Uterus (tissue), 3 donors: ENCODE measurements at regions not wholly inside any gene's neighbourhood (a gene's known extent, or its start where the extent isn't known, plus 50 kb on each side); places are given as distances from the start of the nearest gene placed in this dataset.

Experiments used
- DNase-seq, 2 donors: peaks; one replicate each; pipeline ENCODE4 v3.0.0-alpha.2; 2019 to 2020
- H3K27ac ChIP-seq, 2 donors: fragments of 200-600 bp; sonication (generic); 1 replicate in 1 of 2; 2 replicates in 1 of 2; pipeline ENCODE4 v1.5.1; 2016 to 2018
- H3K27me3 ChIP-seq, 2 donors: fragments of 200-600 bp; sonication (generic); one replicate each; pipeline ENCODE4 v1.5.1; 2018 to 2019; ENCODE audit warnings: control low read depth in 1 of 2
- H3K36me3 ChIP-seq, 2 donors: fragments of 200-600 bp; sonication (generic); one replicate each; pipeline ENCODE4 v1.5.1; 2019; ENCODE audit warnings: control low read depth in 1 of 2
- H3K4me1 ChIP-seq, 2 donors: fragments of 200-600 bp; sonication (generic); one replicate each; pipeline ENCODE4 v1.5.1; 2018 to 2019; ENCODE audit warnings: control low read depth in 1 of 2
- H3K4me3 ChIP-seq, 2 donors: fragments of 200-600 bp; sonication (generic); 1 replicate in 1 of 2; 2 replicates in 1 of 2; pipeline ENCODE4 v1.5.1; 2018 to 2019; ENCODE audit warnings: mild to moderate bottlenecking in 1 of 2
- H3K9me3 ChIP-seq, 2 donors: fragments of 200-600 bp; sonication (generic); one replicate each; pipeline ENCODE4 v1.5.1; 2019; ENCODE audit warnings: control low read depth in 1 of 2
- CTCF ChIP-seq, 4 experiments: fragments of 200-600 bp in 2 of 4; fragments of 450-650 bp in 2 of 4; sonication (generic) in 2 of 4; IDR thresholded peaks; one replicate each; pipeline ENCODE4 v1.5.1; 2016 to 2019; ENCODE audit warnings: antibody characterized with exemption in 4 of 4, mild to moderate bottlenecking in 2 of 4, moderate library complexity in 1 of 4
- POLR2A ChIP-seq, 2 donors: fragments of 450-650 bp; IDR thresholded peaks; one replicate each; pipeline ENCODE4 v1.6.1; 2016; ENCODE audit warnings: antibody characterized with exemption in 2 of 2, mild to moderate bottlenecking in 1 of 2, moderate library complexity in 1 of 2
- intact Hi-C: fragments of 100-400 bp; cut with DNase I; formaldehyde crosslinking; loops from one replicate; pipeline ENCODE4 v1.15.1; 2023; ENCODE audit warnings: low total_unique reads
- donor health status: DM: yes; HTN: yes; CAD: no.

- H3K4me3 ChIP-seq: no peak overlapping the region
- no peaks in the 10 kb centered on the region for H3K36me3 ChIP-seq
- no peaks in the 10 kb centered on the region for H3K9me3 ChIP-seq
- H3K27ac ChIP-seq: no peak overlapping the region
- H3K27me3 ChIP-seq: no peaks in the 10 kb centered on the region
- intact Hi-C loops: no loop called here
- TF ChIP-seq CTCF (IDR thresholded peaks at IDR 0.05) (no peak), POLR2A (IDR thresholded peaks at IDR 0.05) (no peak)
- H3K4me1 ChIP-seq: peaks cover 0 to 5% of the 10 kb centered on the region in 2 donors
- no peak for DNase-seq
Observed at GRCh38 chr4:15148691-15149090, 146.4 kb downstream of the CPEB2 start.

- Histone ChIP-seq H3K4me3 (no peak overlapping the region), H3K36me3 (no peaks in the 10 kb centered on the region), H3K4me1 (peaks cover 0 to 5% of the 10 kb centered on the region in 2 donors), H3K27me3 (no peaks in the 10 kb centered on the region), H3K9me3 (no peaks in the 10 kb centered on the region), H3K27ac (no peak overlapping the region)
- DNase-seq: no peak
- intact Hi-C loops: no loop called here
- TF ChIP-seq POLR2A (IDR thresholded peaks at IDR 0.05) (no peak), CTCF (IDR thresholded peaks at IDR 0.05) (no peak)
Observed at GRCh38 chr4:15149234-15149838, 147.1 kb downstream of the CPEB2 start.

- TF ChIP-seq CTCF (IDR thresholded peaks at IDR 0.05) (no peak), POLR2A (IDR thresholded peaks at IDR 0.05) (no peak)
- no peaks in the 10 kb centered on the region for H3K36me3 ChIP-seq
- H3K27me3 ChIP-seq: no peaks in the 10 kb centered on the region
- peaks cover 0 to 5% of the 10 kb centered on the region in 2 donors for H3K4me1 ChIP-seq
- intact Hi-C loops: no loop called here
- no peak overlapping the region for H3K4me3 ChIP-seq
- DNase-seq: peak; percentile 54 to 55
- H3K9me3 ChIP-seq: no peaks in the 10 kb centered on the region
- no peak overlapping the region for H3K27ac ChIP-seq
Observed at GRCh38 chr4:15149839-15150592, 147.7 kb downstream of the CPEB2 start.

- Histone ChIP-seq H3K9me3 (no peaks in the 10 kb centered on the region), H3K4me3 (no peak overlapping the region), H3K27ac (no peak overlapping the region), H3K4me1 (peaks cover 0 to 5% of the 10 kb centered on the region in 2 donors), H3K36me3 (no peaks in the 10 kb centered on the region), H3K27me3 (no peaks in the 10 kb centered on the region)
- TF ChIP-seq CTCF (IDR thresholded peaks at IDR 0.05) (no peak), POLR2A (IDR thresholded peaks at IDR 0.05) (no peak)
- no peak for DNase-seq
- intact Hi-C loops: no loop called here
Observed at GRCh38 chr4:15150631-15151030, 148.3 kb downstream of the CPEB2 start.

GRCh38 chr4:15151033-15151432 lies 148.8 kb downstream of the CPEB2 start:
- no peak overlapping the region for H3K27ac ChIP-seq
- no peak for DNase-seq
- no peak overlapping the region for H3K4me3 ChIP-seq
- no peak for TF ChIP-seq POLR2A (IDR thresholded peaks at IDR 0.05)
- TF ChIP-seq CTCF (IDR thresholded peaks at IDR 0.05): no peak
- no peaks in the 10 kb centered on the region for H3K9me3 ChIP-seq
- H3K4me1 ChIP-seq: peaks cover 0 to 5% of the 10 kb centered on the region in 2 donors
- intact Hi-C loops: no loop called here
- no peaks in the 10 kb centered on the region for H3K27me3 ChIP-seq
- no peaks in the 10 kb centered on the region for H3K36me3 ChIP-seq
